Stimulated activated CD4-positive, alpha-beta T cell treated with anti-CD3 and anti-CD28 coated beads, Interleukin-12 subunit alpha, Interleukin-12 subunit beta, amount 100 ng/mL, for 4 hours (primary cell): ENCODE measurements at regions not wholly inside any gene's neighbourhood (a gene's known extent, or its start where the extent isn't known, plus 50 kb on each side); places are given as distances from the start of the nearest gene placed in this dataset.
"Not testable (repeated sequence)": the region's sequence is repeated elsewhere in the genome, so short reads cannot be mapped to it uniquely, and the experiment has no call there.

Experiments used
- DNase-seq: peaks from one replicate; pipeline ENCODE4 v3.0.0-alpha.2; 2020

GRCh38 chr13:18773988-18774387, 407.6 kb downstream of the TUBA3C start:
- DNase-seq: not testable (repeated sequence)

GRCh38 chr13:18741696-18742095, 439.9 kb downstream of the TUBA3C start:
- not testable (repeated sequence) for DNase-seq

- no peak for DNase-seq
These were observed 442.3 kb downstream of the TUBA3C start for GRCh38 chr13:18739310-18739709.

GRCh38 chr13:18738086-18738485, 443.5 kb downstream of the TUBA3C start:
- DNase-seq: not testable (repeated sequence)

- DNase-seq: not testable (repeated sequence)
These were observed 454.5 kb downstream of the TUBA3C start for GRCh38 chr13:18727138-18727537.

GRCh38 chr13:18726524-18726923, 455.1 kb downstream of the TUBA3C start:
- DNase-seq: not testable (repeated sequence)

GRCh38 chr13:18725242-18725822, 456.3 kb downstream of the TUBA3C start:
- DNase-seq: not testable (repeated sequence)

GRCh38 chr13:18714889-18715288, 466.7 kb downstream of the TUBA3C start:
- DNase-seq: no peak

GRCh38 chr13:18710673-18711072, 471.0 kb downstream of the TUBA3C start:
- not testable (repeated sequence) for DNase-seq

- not testable (repeated sequence) for DNase-seq
These were observed 475.1 kb downstream of the TUBA3C start for GRCh38 chr13:18706538-18706937.

- DNase-seq: not testable (repeated sequence)
These were observed 479.0 kb downstream of the TUBA3C start for GRCh38 chr13:18702464-18703247.

- DNase-seq: not testable (repeated sequence)
These were observed 483.3 kb downstream of the TUBA3C start for GRCh38 chr13:18698332-18698731.

GRCh38 chr13:18697851-18698250, 483.8 kb downstream of the TUBA3C start:
- DNase-seq: not testable (repeated sequence)

- not testable (repeated sequence) for DNase-seq
These were observed 484.4 kb downstream of the TUBA3C start for GRCh38 chr13:18697221-18697620.

- DNase-seq: not testable (repeated sequence)
These were observed 504.2 kb downstream of the TUBA3C start for GRCh38 chr13:18677403-18677802.

- DNase-seq: not testable (repeated sequence)
These were observed 506.4 kb downstream of the TUBA3C start for GRCh38 chr13:18675268-18675667.

- DNase-seq: not testable (repeated sequence)
These were observed 507.8 kb downstream of the TUBA3C start for GRCh38 chr13:18673794-18674193.

GRCh38 chr13:18666585-18666984, 515.0 kb downstream of the TUBA3C start:
- not testable (repeated sequence) for DNase-seq

GRCh38 chr13:18665716-18666115, 515.9 kb downstream of the TUBA3C start:
- DNase-seq: not testable (repeated sequence)

GRCh38 chr13:18665124-18665523, 516.5 kb downstream of the TUBA3C start:
- DNase-seq: not testable (repeated sequence)

GRCh38 chr13:18663222-18663621, 518.4 kb downstream of the TUBA3C start:
- not testable (repeated sequence) for DNase-seq

- DNase-seq: peak; percentile 27
These were observed 537.9 kb downstream of the TUBA3C start for GRCh38 chr13:18643644-18644172.

GRCh38 chr13:18628928-18629327, 552.7 kb downstream of the TUBA3C start:
- DNase-seq: not testable (repeated sequence)

- DNase-seq: no peak
These were observed 553.2 kb downstream of the TUBA3C start for GRCh38 chr13:18628428-18628827.
